ENCODE measurements at regions not wholly inside any gene's neighbourhood (a gene's known extent, or its start where the extent isn't known, plus 50 kb on each side); places are given as distances from the start of the nearest gene placed in this dataset.

GRCh38 chr5:36402512-36402906, 100.8 kb upstream of the RANBP3L start:
- TF ChIP-seq POLR2A (IDR thresholded peaks at IDR 0.05; ENCODE audit: low read depth, low read length) = no peak
- no peak for TF ChIP-seq CTCF (IDR thresholded peaks at IDR 0.05 in 2 of 3, conservative IDR thresholded peaks at IDR 0.05 in 1 of 3; ENCODE audit: control insufficient read depth in 2 of 3, extremely low read depth in 1 of 3, insufficient read depth in 1 of 3, low read depth in 3 of 3, low read length in 3 of 3)
- TF ChIP-seq ATF2 (IDR thresholded peaks at IDR 0.05; ENCODE audit: low read length) = no peak
- TF ChIP-seq IKZF1 (conservative IDR thresholded peaks at IDR 0.05) = no peak
- TF ChIP-seq ZBTB11 (CRISPR knock-in tag; IDR thresholded peaks at IDR 0.05) = no peak
- TF ChIP-seq IRF4 (IDR thresholded peaks at IDR 0.05; ENCODE audit: low read depth, low read length) = no peak
- TF ChIP-seq NFIC (IDR thresholded peaks at IDR 0.05; ENCODE audit: low read depth, low read length) = no peak
- TF ChIP-seq YBX1 (IDR thresholded peaks at IDR 0.05) = no peak
- TF ChIP-seq EZH2 (IDR thresholded peaks at IDR 0.05; ENCODE audit: borderline replicate concordance, control insufficient read depth, low read depth, low read length) = no peak
- TF ChIP-seq FOS (IDR thresholded peaks at IDR 0.05; ENCODE audit: borderline replicate concordance, extremely low read depth, insufficient read length) = no peak
- TF ChIP-seq ZNF24 (IDR thresholded peaks at IDR 0.05) = no peak
- TF ChIP-seq USF1 (IDR thresholded peaks at IDR 0.05; ENCODE audit: borderline replicate concordance, extremely low read length, insufficient read depth, low read depth, low read length) = no peak
- no peak for TF ChIP-seq NFYB (IDR thresholded peaks at IDR 0.05; ENCODE audit: insufficient read depth, low read depth, low read length)
- TF ChIP-seq ZNF592 (IDR thresholded peaks at IDR 0.05) = no peak
